K562 (cell line): ENCODE measurements at regions not wholly inside any gene's neighbourhood (a gene's known extent, or its start where the extent isn't known, plus 50 kb on each side); places are given as distances from the start of the nearest gene placed in this dataset.

Experiments used
- ATAC-seq: fragments of 200-7000 bp; cut with Tn5 transposase; 3 replicates; pipeline ENCODE4 v1.9.1; 2020; ENCODE audit warnings: moderate library complexity
- BruUV-seq: library from RNA; stranded (reverse); fragments of 400-500 nt; replicated peaks from 2 replicates; lab custom pipeline; 2021; lab: Mats Ljungman, UMichigan
- CTCF ChIA-PET: fragments of 300-600 bp; formaldehyde crosslinking; extraction: SDS; loops from one replicate; lab custom pipeline; 2021; ENCODE audit warnings: low intra/inter-chr PET ratio; lab: Yijun Ruan, JAX
- POLR2A ChIA-PET: fragments of 300-600, 350-650 bp; sonication (Branson Sonifier 250); formaldehyde crosslinking; extraction: SDS; loops from one replicate; lab custom pipeline; 2021; ENCODE audit warnings: antibody characterized with exemption, inconsistent platforms; lab: Yijun Ruan, JAX
- DNase-seq, 4 experiments: peaks; one replicate each; pipeline versions ENCODE4 v3.0.0 to v3.0.0-alpha.2; 2011 to 2018; ENCODE audit warnings: low spot score in 3 of 4, mixed read lengths in 3 of 4; ENCODE audit errors: extremely low read depth in 1 of 4
- FAIRE-seq: peaks from 2 replicates; lab custom pipeline; 2011; peaks lifted over from hg19 to GRCh38; lab: Jason Lieb, UNC
- H2AFZ ChIP-seq: 2 replicates; pipeline ENCODE4 v1.6.0; 2011; ENCODE audit warnings: low read depth, low read length, control low read depth, inconsistent platforms
- H3K27ac ChIP-seq: fragments of 200-600 bp; 3 replicates; pipeline ENCODE4 v1.8.0; 2011; ENCODE audit warnings: low read depth, mild to moderate bottlenecking, control low read depth, inconsistent platforms, low read length, moderate library complexity, mixed read lengths; ENCODE audit errors: extremely low read depth
- H3K27me3 ChIP-seq, 2 experiments: fragments of 300-600 bp in 1 of 2; 2 replicates in 1 of 2; 3 replicates in 1 of 2; pipeline versions ENCODE4 v1.6.0 to v1.8.0; 2011; ENCODE audit warnings: inconsistent platforms in 2 of 2, low read length in 2 of 2, mild to moderate bottlenecking in 1 of 2, mixed read lengths in 1 of 2, moderate library complexity in 1 of 2; ENCODE audit not compliant: control insufficient read depth in 2 of 2, insufficient read depth in 2 of 2
- H3K36me3 ChIP-seq: fragments of 300-600 bp; 3 replicates; pipeline ENCODE4 v1.8.0; 2011; ENCODE audit warnings: mild to moderate bottlenecking, low read length, inconsistent platforms; ENCODE audit not compliant: control insufficient read depth, insufficient read depth
- H3K4me1 ChIP-seq, 2 experiments: fragments of 200-600 bp in 1 of 2; replicated peaks in 1 of 2; 2 replicates in 1 of 2; 3 replicates in 1 of 2; pipeline versions ENCODE4 v1.5.1 to v1.8.0; 2011; ENCODE audit warnings: inconsistent platforms in 2 of 2, low read length in 2 of 2, mild to moderate bottlenecking in 1 of 2, mixed read lengths in 1 of 2, moderate library complexity in 1 of 2; ENCODE audit not compliant: control insufficient read depth in 2 of 2, insufficient read depth in 2 of 2
- H3K4me2 ChIP-seq: 2 replicates; pipeline ENCODE4 v1.6.1; 2011; ENCODE audit warnings: low read length, control low read depth, inconsistent platforms, mixed read lengths; ENCODE audit not compliant: insufficient read depth
- H3K4me3 ChIP-seq: fragments of 200-600 bp; sonication (generic), shearing (Covaris generic); 2 replicates; pipeline ENCODE4 v1.5.1; 2016; ENCODE audit warnings: control low read depth, inconsistent platforms
- H3K79me2 ChIP-seq: fragments of 200-600 bp; 3 replicates; pipeline ENCODE4 v1.8.0; 2011; ENCODE audit warnings: low read length, inconsistent platforms; ENCODE audit not compliant: control insufficient read depth, insufficient read depth
- H3K9ac ChIP-seq, 2 experiments: 2 replicates each; pipeline versions ENCODE4 v1.6.0 to v1.6.1; 2011; ENCODE audit warnings: low read depth in 2 of 2, low read length in 2 of 2, control low read depth in 1 of 2, inconsistent platforms in 1 of 2, mild to moderate bottlenecking in 1 of 2, mixed read lengths in 1 of 2; ENCODE audit not compliant: insufficient read depth in 1 of 2
- H3K9me1 ChIP-seq: one replicate; pipeline ENCODE4 v1.6.0; 2011; ENCODE audit warnings: inconsistent platforms, mild to moderate bottlenecking, low read length, moderate library complexity; ENCODE audit not compliant: control insufficient read depth, insufficient read depth
- H3K9me3 ChIP-seq: replicated peaks from 2 replicates; pipeline ENCODE4 v1.5.1; 2011; ENCODE audit warnings: low read depth, low read length, inconsistent platforms; ENCODE audit not compliant: control insufficient read depth, insufficient read depth
- H4K20me1 ChIP-seq: replicated peaks from 2 replicates; pipeline ENCODE4 v1.6.1; 2011; ENCODE audit warnings: low read length, inconsistent platforms, mixed read lengths; ENCODE audit not compliant: control insufficient read depth, insufficient read depth
- ARNT ChIP-seq, 2 experiments: fragments of 450-650 bp; IDR thresholded peaks; 2 replicates each; pipeline ENCODE4 v1.6.1; 2016; ENCODE audit warnings: mild to moderate bottlenecking in 1 of 2
- CREB1 ChIP-seq, 2 experiments: sonication (generic) in 1 of 2; formaldehyde crosslinking in 1 of 2; IDR thresholded peaks; 2 replicates each; pipeline versions ENCODE4 v1.6.1 to v1.8.0; 2012 to 2022; ENCODE audit warnings: inconsistent platforms in 1 of 2, mild to moderate bottlenecking in 1 of 2, missing genetic modification reagents in 1 of 2, moderate library complexity in 1 of 2
- ETS2 ChIP-seq: IDR thresholded peaks from 2 replicates; pipeline ENCODE4 v1.6.1; 2016; ENCODE audit warnings: borderline replicate concordance, missing genetic modification characterization, mild to moderate bottlenecking, moderate library complexity, missing compliant biosample characterization; ENCODE audit not compliant: poor library complexity, severe bottlenecking
- HNRNPK ChIP-seq: fragments of 200-400 bp; formaldehyde crosslinking; IDR thresholded peaks from one replicate; pipeline ENCODE4 v1.6.1; 2018; ENCODE audit warnings: mild to moderate bottlenecking, low read depth, low read length; ENCODE audit not compliant: poor library complexity, severe bottlenecking
- JUNB ChIP-seq: fragments of 450-650 bp; formaldehyde crosslinking; conservative IDR thresholded peaks from 2 replicates; pipeline ENCODE4 v1.4.0; 2020; ENCODE audit warnings: mild to moderate bottlenecking
- SRF ChIP-seq, 2 experiments: fragments of 250-450, 450-650 bp in 1 of 2; sonication (Bioruptor Pico) in 1 of 2; sonication (generic) in 1 of 2; formaldehyde crosslinking; IDR thresholded peaks; 2 replicates each; pipeline versions ENCODE4 v1.5.0 to v1.5.1; 2020 to 2022; ENCODE audit warnings: mild to moderate bottlenecking in 1 of 2, missing genetic modification reagents in 1 of 2
- SRSF3 ChIP-seq: fragments of 200-400 bp; formaldehyde crosslinking; IDR thresholded peaks from 2 replicates; pipeline ENCODE4 v1.6.1; 2016; ENCODE audit warnings: mild to moderate bottlenecking, low read length, moderate library complexity; ENCODE audit not compliant: insufficient read depth
- TFE3 ChIP-seq: fragments of 450-650 bp; formaldehyde crosslinking; IDR thresholded peaks from 2 replicates; pipeline ENCODE4 v1.4.0; 2020; ENCODE audit warnings: mild to moderate bottlenecking, mixed read lengths
- YY1 ChIP-seq, 3 experiments: IDR thresholded peaks; 2 replicates each; pipeline ENCODE4 v1.6.1; 2011; ENCODE audit warnings: low read length in 2 of 3, mild to moderate bottlenecking in 2 of 3, moderate library complexity in 2 of 3, borderline replicate concordance in 1 of 3, control low read depth in 1 of 3, low read depth in 1 of 3; ENCODE audit not compliant: insufficient read depth in 3 of 3, insufficient replicate concordance in 2 of 3, control insufficient read depth in 1 of 3, insufficient read length in 1 of 3; ENCODE audit errors: extremely low read depth in 1 of 3
- ZFPM2 ChIP-seq: fragments of 250-450 bp; sonication (Bioruptor Pico); IDR thresholded peaks from 2 replicates; pipeline ENCODE4 v1.5.1; 2022; ENCODE audit warnings: mild to moderate bottlenecking
- ZNF316 ChIP-seq: fragments of 450-650 bp; IDR thresholded peaks from 2 replicates; pipeline ENCODE4 v1.6.1; 2016
- in situ Hi-C: fragments of 300-500 bp; cut with MboI; formaldehyde crosslinking; loops from 4 replicates; pipeline ENCODE4 v1.15.0; 2018; ENCODE audit warnings: inconsistent platforms, mixed read lengths
- intact Hi-C: fragments of 100-400 bp; cut with micrococcal nuclease; formaldehyde crosslinking; loops from 2 replicates; pipeline ENCODE4 v1.14.2; 2022
- TF ChIP-seq, protein P1 (sequence below): sonication (generic); formaldehyde crosslinking; IDR thresholded peaks from 2 replicates; pipeline ENCODE4 v1.8.1; 2023; ENCODE audit warnings: missing genetic modification reagents, mild to moderate bottlenecking, borderline replicate concordance
- TF ChIP-seq, protein P2 (sequence below): IDR thresholded peaks from 2 replicates; pipeline ENCODE4 v1.6.1; 2016; ENCODE audit warnings: missing genetic modification characterization, missing compliant biosample characterization

DNA sequence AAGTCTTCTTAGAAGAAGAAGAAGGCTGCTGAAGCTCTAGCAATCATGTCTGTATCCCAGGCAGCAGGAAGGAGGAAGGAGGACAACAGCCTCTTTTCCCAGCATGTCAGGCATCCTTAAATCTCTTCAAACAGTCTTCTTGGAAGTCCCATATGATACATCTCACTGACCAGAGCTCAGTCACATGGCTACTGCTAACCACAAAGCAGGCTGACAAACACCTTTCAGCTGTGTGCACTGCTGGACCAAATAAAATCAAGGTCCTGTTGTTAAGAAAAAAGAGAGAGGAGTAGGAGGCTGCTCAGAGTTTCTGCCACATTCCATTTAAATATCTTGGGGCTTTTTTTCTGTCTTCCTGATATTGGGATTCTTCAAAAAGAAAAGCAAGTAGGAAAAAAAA lies 203.4 kb upstream of the PELI2 start:
- no peak overlapping the region for H2AFZ ChIP-seq
- in situ Hi-C loops (no loop called here), intact Hi-C loops (no loop called here)
- ChIA-PET POLR2A (interaction anchor here (0.7 to 1.5 kb wide), 2 partner anchors 14 to 17 kb away, joined by 3 read pairs; no protein-coding TSS in a partner anchor), CTCF (no interaction called here)
- H3K36me3 ChIP-seq, result no peaks in the 10 kb centered on the region
- H3K9ac ChIP-seq, result no peak overlapping the region
- H3K9me3 ChIP-seq, result no peaks in the 10 kb centered on the region
- DNase-seq (no peak), ATAC-seq (no peak), FAIRE-seq (no peak)
- no peaks in the 10 kb centered on the region for H4K20me1 ChIP-seq
- H3K4me3 ChIP-seq, result no peak overlapping the region
- no TSS peak for BruUV-seq
- H3K27ac ChIP-seq, result no peak overlapping the region
- no peaks in the 10 kb centered on the region; a peak in 1 of 5 replicates for H3K27me3 ChIP-seq
- TF ChIP-seq SRF (CRISPR knock-in tag; IDR thresholded peaks at IDR 0.05), result no peak
- TF ChIP-seq, protein P1, sequence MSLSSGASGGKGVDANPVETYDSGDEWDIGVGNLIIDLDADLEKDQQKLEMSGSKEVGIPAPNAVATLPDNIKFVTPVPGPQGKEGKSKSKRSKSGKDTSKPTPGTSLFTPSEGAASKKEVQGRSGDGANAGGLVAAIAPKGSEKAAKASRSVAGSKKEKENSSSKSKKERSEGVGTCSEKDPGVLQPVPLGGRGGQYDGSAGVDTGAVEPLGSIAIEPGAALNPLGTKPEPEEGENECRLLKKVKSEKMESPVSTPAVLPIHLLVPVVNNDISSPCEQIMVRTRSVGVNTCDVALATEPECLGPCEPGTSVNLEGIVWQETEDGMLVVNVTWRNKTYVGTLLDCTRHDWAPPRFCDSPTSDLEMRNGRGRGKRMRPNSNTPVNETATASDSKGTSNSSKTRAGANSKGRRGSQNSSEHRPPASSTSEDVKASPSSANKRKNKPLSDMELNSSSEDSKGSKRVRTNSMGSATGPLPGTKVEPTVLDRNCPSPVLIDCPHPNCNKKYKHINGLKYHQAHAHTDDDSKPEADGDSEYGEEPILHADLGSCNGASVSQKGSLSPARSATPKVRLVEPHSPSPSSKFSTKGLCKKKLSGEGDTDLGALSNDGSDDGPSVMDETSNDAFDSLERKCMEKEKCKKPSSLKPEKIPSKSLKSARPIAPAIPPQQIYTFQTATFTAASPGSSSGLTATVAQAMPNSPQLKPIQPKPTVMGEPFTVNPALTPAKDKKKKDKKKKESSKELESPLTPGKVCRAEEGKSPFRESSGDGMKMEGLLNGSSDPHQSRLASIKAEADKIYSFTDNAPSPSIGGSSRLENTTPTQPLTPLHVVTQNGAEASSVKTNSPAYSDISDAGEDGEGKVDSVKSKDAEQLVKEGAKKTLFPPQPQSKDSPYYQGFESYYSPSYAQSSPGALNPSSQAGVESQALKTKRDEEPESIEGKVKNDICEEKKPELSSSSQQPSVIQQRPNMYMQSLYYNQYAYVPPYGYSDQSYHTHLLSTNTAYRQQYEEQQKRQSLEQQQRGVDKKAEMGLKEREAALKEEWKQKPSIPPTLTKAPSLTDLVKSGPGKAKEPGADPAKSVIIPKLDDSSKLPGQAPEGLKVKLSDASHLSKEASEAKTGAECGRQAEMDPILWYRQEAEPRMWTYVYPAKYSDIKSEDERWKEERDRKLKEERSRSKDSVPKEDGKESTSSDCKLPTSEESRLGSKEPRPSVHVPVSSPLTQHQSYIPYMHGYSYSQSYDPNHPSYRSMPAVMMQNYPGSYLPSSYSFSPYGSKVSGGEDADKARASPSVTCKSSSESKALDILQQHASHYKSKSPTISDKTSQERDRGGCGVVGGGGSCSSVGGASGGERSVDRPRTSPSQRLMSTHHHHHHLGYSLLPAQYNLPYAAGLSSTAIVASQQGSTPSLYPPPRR (CRISPR knock-in tag), result no peak
- TF ChIP-seq JUNB (CRISPR knock-in tag), result no peak
- TF ChIP-seq CREB1 (IDR thresholded peaks at IDR 0.05), result no peak
- no peak for TF ChIP-seq CREB1 (CRISPR knock-in tag; IDR thresholded peaks at IDR 0.05)
- TF ChIP-seq ARNT (IDR thresholded peaks at IDR 0.05), result no peak
- no peak for TF ChIP-seq YY1 (IDR thresholded peaks at IDR 0.05; ENCODE audit: borderline replicate concordance in 1 of 3, control insufficient read depth in 1 of 3, extremely low read depth in 1 of 3, insufficient read depth in 3 of 3, insufficient read length in 1 of 3, insufficient replicate concordance in 2 of 3, low read depth in 1 of 3, low read length in 2 of 3)
- TF ChIP-seq ETS2 (tag), result no peak
- TF ChIP-seq HNRNPK, result no peak
- no peak for TF ChIP-seq TFE3
- TF ChIP-seq, protein P2, sequence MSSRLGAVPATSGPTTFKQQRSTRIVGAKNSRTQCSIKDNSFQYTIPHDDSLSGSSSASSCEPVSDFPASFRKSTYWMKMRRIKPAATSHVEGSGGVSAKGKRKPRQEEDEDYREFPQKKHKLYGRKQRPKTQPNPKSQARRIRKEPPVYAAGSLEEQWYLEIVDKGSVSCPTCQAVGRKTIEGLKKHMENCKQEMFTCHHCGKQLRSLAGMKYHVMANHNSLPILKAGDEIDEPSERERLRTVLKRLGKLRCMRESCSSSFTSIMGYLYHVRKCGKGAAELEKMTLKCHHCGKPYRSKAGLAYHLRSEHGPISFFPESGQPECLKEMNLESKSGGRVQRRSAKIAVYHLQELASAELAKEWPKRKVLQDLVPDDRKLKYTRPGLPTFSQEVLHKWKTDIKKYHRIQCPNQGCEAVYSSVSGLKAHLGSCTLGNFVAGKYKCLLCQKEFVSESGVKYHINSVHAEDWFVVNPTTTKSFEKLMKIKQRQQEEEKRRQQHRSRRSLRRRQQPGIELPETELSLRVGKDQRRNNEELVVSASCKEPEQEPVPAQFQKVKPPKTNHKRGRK (tag), result no peak
- no peak for TF ChIP-seq SRSF3
- no peak for TF ChIP-seq ZFPM2
- TF ChIP-seq ZNF316, result no peak
- no peaks in the 10 kb centered on the region for H3K79me2 ChIP-seq
- H3K4me2 ChIP-seq, result no peak overlapping the region
- H3K9me1 ChIP-seq, result no peaks in the 10 kb centered on the region
- no peaks in the 10 kb centered on the region for H3K4me1 ChIP-seq
